Neuronal stem cell (in vitro differentiated cells): ENCODE measurements at regions not wholly inside any gene's neighbourhood (a gene's known extent, or its start where the extent isn't known, plus 50 kb on each side); places are given as distances from the start of the nearest gene placed in this dataset.

Experiments
- DNase-seq: peaks from one replicate; pipeline ENCODE4 v3.0.0-alpha.2; 2013; ENCODE audit warnings: low spot score
- H2AFZ ChIP-seq: one replicate; pipeline ENCODE4 v1.6.1; 2013; ENCODE audit warnings: mild to moderate bottlenecking, low read length, inconsistent platforms
- H2AK5ac ChIP-seq: 2 replicates; pipeline ENCODE4 v1.6.1; 2013; ENCODE audit warnings: low read depth, mild to moderate bottlenecking, inconsistent platforms, low read length, moderate library complexity, mixed read lengths
- H2BK120ac ChIP-seq: 2 replicates; pipeline ENCODE4 v1.6.1; 2013; ENCODE audit warnings: low read depth, mild to moderate bottlenecking, inconsistent platforms, low read length, moderate library complexity, mixed read lengths
- H2BK12ac ChIP-seq: one replicate; pipeline ENCODE4 v1.6.1; 2013; ENCODE audit warnings: low read length, inconsistent platforms
- H2BK15ac ChIP-seq: 2 replicates; pipeline ENCODE4 v1.6.1; 2013; ENCODE audit warnings: mild to moderate bottlenecking, low read length, inconsistent platforms, mixed read lengths
- H2BK5ac ChIP-seq: one replicate; pipeline ENCODE4 v1.6.1; 2013; ENCODE audit warnings: inconsistent platforms, mild to moderate bottlenecking, low read length, moderate library complexity
- H3K14ac ChIP-seq: one replicate; pipeline ENCODE4 v1.6.1; 2013; ENCODE audit warnings: low read length, inconsistent platforms
- H3K18ac ChIP-seq: 2 replicates; pipeline ENCODE4 v1.6.1; 2013; ENCODE audit warnings: low read length, inconsistent platforms
- H3K23ac ChIP-seq: 2 replicates; pipeline ENCODE4 v1.6.1; 2013; ENCODE audit warnings: low read depth, mild to moderate bottlenecking, mixed read lengths, low read length, inconsistent platforms; ENCODE audit not compliant: poor library complexity
- H3K27ac ChIP-seq: replicated peaks from 3 replicates; pipeline ENCODE4 v1.5.1; 2013; ENCODE audit warnings: low read length, inconsistent platforms
- H3K27me3 ChIP-seq, 3 experiments: 2 replicates each; pipeline ENCODE4 v1.6.1; 2013; ENCODE audit warnings: low read length in 3 of 3, mild to moderate bottlenecking in 2 of 3, inconsistent platforms in 1 of 3, low read depth in 1 of 3, mixed read lengths in 1 of 3, moderate library complexity in 1 of 3; ENCODE audit not compliant: control insufficient read depth in 3 of 3, insufficient read depth in 3 of 3
- H3K36me3 ChIP-seq, 2 donors: replicated peaks in 1 of 2; 2 replicates each; pipeline ENCODE4 v1.6.1; 2013; ENCODE audit warnings: low read length in 2 of 2; ENCODE audit not compliant: control insufficient read depth in 2 of 2, insufficient read depth in 2 of 2
- H3K4ac ChIP-seq: 2 replicates; pipeline ENCODE4 v1.6.1; 2013; ENCODE audit warnings: inconsistent platforms, mild to moderate bottlenecking, low read length, moderate library complexity
- H3K4me1 ChIP-seq, 2 donors: 1 replicate in 1 of 2; 2 replicates in 1 of 2; pipeline ENCODE4 v1.6.1; 2013; ENCODE audit warnings: low read length in 2 of 2, low read depth in 1 of 2; ENCODE audit not compliant: control insufficient read depth in 2 of 2, insufficient read depth in 1 of 2
- H3K4me2 ChIP-seq: one replicate; pipeline ENCODE4 v1.6.1; 2013; ENCODE audit warnings: mild to moderate bottlenecking, low read length, inconsistent platforms; ENCODE audit not compliant: insufficient read depth, poor library complexity, severe bottlenecking
- H3K4me3 ChIP-seq, 2 donors: 2 replicates each; pipeline ENCODE4 v1.5.1; 2013; ENCODE audit warnings: low read length in 2 of 2, mild to moderate bottlenecking in 2 of 2, inconsistent platforms in 1 of 2, moderate library complexity in 1 of 2
- H3K79me1 ChIP-seq: one replicate; pipeline ENCODE4 v1.6.1; 2013; ENCODE audit warnings: low read depth, mild to moderate bottlenecking, inconsistent platforms, low read length, moderate library complexity
- H3K9ac ChIP-seq: one replicate; pipeline ENCODE4 v1.6.1; 2013; ENCODE audit warnings: mild to moderate bottlenecking, low read depth, low read length, inconsistent platforms; ENCODE audit not compliant: poor library complexity
- H3K9me3 ChIP-seq, 2 donors: replicated peaks in 1 of 2; 2 replicates each; pipeline versions ENCODE3 to v1.6.1; 2013; ENCODE audit warnings: low read length in 2 of 2, mild to moderate bottlenecking in 2 of 2, inconsistent platforms in 1 of 2, low read depth in 1 of 2, mixed read lengths in 1 of 2, moderate library complexity in 1 of 2; ENCODE audit not compliant: control insufficient read depth in 2 of 2, insufficient read depth in 1 of 2
- H4K8ac ChIP-seq: one replicate; pipeline ENCODE4 v1.6.1; 2013; ENCODE audit warnings: low read depth, mild to moderate bottlenecking, inconsistent platforms, low read length, moderate library complexity
- H4K91ac ChIP-seq: one replicate; pipeline ENCODE4 v1.6.1; 2013; ENCODE audit warnings: low read length, low read depth, mild to moderate bottlenecking, inconsistent platforms; ENCODE audit not compliant: poor library complexity
- WGBS, 2 donors: extraction: QIAGEN DNeasy Blood & Tissue Kit; methylation state at CpG; one replicate each; pipeline ENCODE4 v1.1.7; 2013; ENCODE audit warnings: missing lambda C conversion rate in 2 of 2, mixed read lengths in 1 of 2; ENCODE audit not compliant: insufficient read length in 2 of 2, insufficient replicate concordance in 1 of 2; ENCODE audit errors: extremely low coverage in 2 of 2; 5-methylcytosine and 5-hydroxymethylcytosine counted together

DNA sequence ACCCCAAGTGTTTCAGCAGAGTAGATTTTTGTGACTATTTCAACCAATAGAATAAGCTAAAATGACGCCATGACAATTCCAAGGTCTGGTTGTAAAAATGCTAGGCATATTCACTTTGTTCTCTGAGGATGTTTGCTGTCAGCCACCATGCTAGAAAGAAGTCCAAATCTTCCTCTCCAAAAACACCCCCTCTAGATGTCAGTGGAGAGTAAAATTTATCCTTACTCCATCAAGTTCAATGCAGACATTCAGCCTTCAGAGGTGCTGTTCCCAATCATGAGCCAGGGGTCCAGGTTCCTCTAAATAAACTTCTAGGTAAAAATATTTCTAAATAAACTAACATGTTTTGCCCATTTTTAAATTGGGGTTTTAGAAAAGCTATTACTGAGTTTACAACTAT lies 395.4 kb upstream of the ADAMTS5 start:
- Histone ChIP-seq H3K18ac (no peak overlapping the region), H4K8ac (no peak overlapping the region), H3K9me3 (no peaks in the 10 kb centered on the region), H3K9ac (no peak overlapping the region), H3K4ac (no peak overlapping the region), H3K4me3 (no peak overlapping the region), H3K36me3 (no peaks in the 10 kb centered on the region), H4K91ac (no peak overlapping the region), H2BK12ac (no peak overlapping the region), H3K14ac (no peak overlapping the region), H3K4me2 (no peak overlapping the region), H3K4me1 (no peaks in the 10 kb centered on the region), H2AFZ (no peak overlapping the region), H2BK5ac (no peak overlapping the region), H3K23ac (no peak overlapping the region), H2AK5ac (no peak overlapping the region), H3K79me1 (no peaks in the 10 kb centered on the region), H2BK15ac (no peak overlapping the region), H3K27me3 (no peaks in the 10 kb centered on the region), H2BK120ac (no peak overlapping the region), H3K27ac (no peak overlapping the region)
- no CpG with 5 or more reads among the region's 1 CpG for WGBS, 2 donors
- no peak for DNase-seq

- no peak overlapping the region for H4K8ac ChIP-seq
- no peaks in the 10 kb centered on the region for H3K36me3 ChIP-seq
Observed at GRCh38 chr21:27359141-27359540, 392.3 kb upstream of the ADAMTS5 start.

DNA sequence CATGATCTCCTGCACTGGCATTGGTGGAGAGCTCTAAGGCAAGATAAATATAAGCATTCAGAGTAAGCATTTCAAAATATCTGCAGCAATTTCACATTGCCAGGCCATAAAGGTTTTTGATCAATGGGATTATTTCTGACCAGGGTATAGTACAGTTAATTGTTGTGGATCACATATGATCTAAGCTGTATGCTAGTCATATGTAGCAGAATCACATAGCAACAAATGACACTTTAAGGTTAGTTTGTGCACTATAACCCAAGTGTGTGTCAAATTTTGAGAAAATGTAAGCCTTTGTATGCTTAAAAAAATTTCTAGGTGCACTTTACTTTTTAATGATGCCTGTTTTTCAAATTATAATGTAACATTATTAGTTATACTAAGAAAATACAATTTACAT lies 386.0 kb upstream of the ADAMTS5 start:
- Histone ChIP-seq H3K23ac (no peak overlapping the region), H4K8ac (no peak overlapping the region), H3K9ac (no peak overlapping the region), H3K79me1 (no peaks in the 10 kb centered on the region), H2BK12ac (no peak overlapping the region), H3K4ac (no peak overlapping the region), H3K14ac (no peak overlapping the region), H3K27me3 (no peaks in the 10 kb centered on the region), H3K9me3 (no peaks in the 10 kb centered on the region), H3K36me3 (no peaks in the 10 kb centered on the region), H3K4me3 (no peak overlapping the region), H4K91ac (no peak overlapping the region), H3K18ac (no peak overlapping the region), H2AFZ (no peak overlapping the region), H3K4me2 (no peak overlapping the region), H2AK5ac (no peak overlapping the region), H3K4me1 (no peaks in the 10 kb centered on the region), H2BK15ac (no peak overlapping the region), H2BK5ac (no peak overlapping the region), H2BK120ac (no peak overlapping the region), H3K27ac (no peak overlapping the region)
- no peak for DNase-seq

More at GRCh38 chr21:27359141-27359540, 392.3 kb upstream of the ADAMTS5 start:
- no peak for DNase-seq
- Histone ChIP-seq H2AFZ (no peak overlapping the region), H3K23ac (no peak overlapping the region), H2BK15ac (no peak overlapping the region), H2BK12ac (no peak overlapping the region), H2BK120ac (no peak overlapping the region), H3K18ac (no peak overlapping the region), H3K27me3 (no peaks in the 10 kb centered on the region), H3K4me1 (no peaks in the 10 kb centered on the region), H3K9me3 (no peaks in the 10 kb centered on the region), H4K91ac (no peak overlapping the region), H3K4ac (no peak overlapping the region), H3K4me3 (no peak overlapping the region), H3K27ac (no peak overlapping the region), H2AK5ac (no peak overlapping the region), H3K4me2 (no peak overlapping the region), H2BK5ac (no peak overlapping the region), H3K79me1 (no peaks in the 10 kb centered on the region), H3K9ac (no peak overlapping the region), H3K14ac (no peak overlapping the region)

DNA sequence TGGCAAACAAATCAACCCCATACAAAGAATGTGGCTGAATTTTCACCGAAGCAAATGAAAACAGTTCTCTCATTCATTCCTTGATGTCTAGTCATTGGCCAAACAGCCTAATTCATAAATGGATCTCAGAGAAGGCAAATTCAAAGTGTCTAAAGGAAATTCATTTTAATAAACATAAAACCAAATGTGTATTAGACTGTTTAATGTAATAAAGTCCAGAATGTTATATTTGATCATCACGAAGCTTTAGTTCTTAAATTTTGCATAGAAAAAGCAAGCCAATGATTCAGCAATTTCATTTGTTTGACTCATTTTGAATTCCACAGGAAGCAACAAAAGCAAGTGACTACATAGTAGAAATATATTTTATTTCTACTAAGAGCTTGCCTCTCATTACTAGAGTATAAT lies 379.2 kb upstream of the ADAMTS5 start:
- DNase-seq = no peak
- Histone ChIP-seq H4K91ac (no peak overlapping the region), H3K4ac (no peak overlapping the region)

More for the DNA sequence above, 379.2 kb upstream of the ADAMTS5 start:
- H3K9me3 ChIP-seq = no peaks in the 10 kb centered on the region
- H3K27ac ChIP-seq = no peak overlapping the region
- no peaks in the 10 kb centered on the region for H3K36me3 ChIP-seq
- H3K27me3 ChIP-seq = no peaks in the 10 kb centered on the region
- H2BK12ac ChIP-seq = no peak overlapping the region
- no peak overlapping the region for H3K18ac ChIP-seq
- H3K4me2 ChIP-seq = no peak overlapping the region
- H3K4me3 ChIP-seq = no peak overlapping the region
- no peaks in the 10 kb centered on the region for H3K79me1 ChIP-seq
- H3K4me1 ChIP-seq = no peaks in the 10 kb centered on the region
- WGBS, 2 donors = no CpG with 5 or more reads among the region's 2 CpGs
- no peak overlapping the region for H2AK5ac ChIP-seq
- no peak overlapping the region for H2AFZ ChIP-seq
- H3K23ac ChIP-seq = no peak overlapping the region
- H4K8ac ChIP-seq = no peak overlapping the region
- no peak overlapping the region for H3K9ac ChIP-seq
- no peak overlapping the region for H3K14ac ChIP-seq
- H2BK120ac ChIP-seq = no peak overlapping the region
- H2BK5ac ChIP-seq = no peak overlapping the region
- H2BK15ac ChIP-seq = no peak overlapping the region
